NCI-H2107 treated with DMSO at 0.1 percent for 48 hours (cell line): ENCODE measurements at regions not wholly inside any gene's neighbourhood (a gene's known extent, or its start where the extent isn't known, plus 50 kb on each side); places are given as distances from the start of the nearest gene placed in this dataset.
"Not testable (repeated sequence)": the region's sequence is repeated elsewhere in the genome, so short reads cannot be mapped to it uniquely, and the experiment has no call there.

Experiments
- DNase-seq: peaks from one replicate; lab custom pipeline; 2025; ENCODE audit not compliant: unreplicated experiment; lab: John Stamatoyannopoulos, UW

GRCh38 chr3:145637105-145637504 lies 523.9 kb downstream of the PLOD2 start:
- DNase-seq: no peak

GRCh38 chr3:145639003-145639606 lies 521.9 kb downstream of the PLOD2 start:
- no peak for DNase-seq

DNA sequence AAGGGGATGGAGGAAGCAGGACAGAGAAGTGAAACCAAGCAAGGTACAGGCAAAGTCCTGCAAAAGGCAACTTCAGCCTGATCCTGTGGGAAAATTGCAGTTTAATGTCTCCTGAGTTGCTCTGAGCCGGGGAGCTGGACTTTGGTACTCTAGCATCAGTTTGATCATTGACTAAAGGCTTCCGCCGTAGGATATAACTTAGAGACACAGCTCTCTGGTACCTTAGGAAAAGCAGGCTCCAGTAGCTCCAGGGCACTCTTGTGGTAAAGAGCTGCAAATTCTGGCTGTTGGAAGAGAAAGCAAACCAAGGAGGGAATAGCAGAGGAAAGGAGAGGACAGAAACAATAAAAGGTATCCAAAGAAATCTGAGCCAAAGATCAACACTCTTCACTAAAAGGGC lies 521.1 kb downstream of the PLOD2 start:
- no peak for DNase-seq

DNA sequence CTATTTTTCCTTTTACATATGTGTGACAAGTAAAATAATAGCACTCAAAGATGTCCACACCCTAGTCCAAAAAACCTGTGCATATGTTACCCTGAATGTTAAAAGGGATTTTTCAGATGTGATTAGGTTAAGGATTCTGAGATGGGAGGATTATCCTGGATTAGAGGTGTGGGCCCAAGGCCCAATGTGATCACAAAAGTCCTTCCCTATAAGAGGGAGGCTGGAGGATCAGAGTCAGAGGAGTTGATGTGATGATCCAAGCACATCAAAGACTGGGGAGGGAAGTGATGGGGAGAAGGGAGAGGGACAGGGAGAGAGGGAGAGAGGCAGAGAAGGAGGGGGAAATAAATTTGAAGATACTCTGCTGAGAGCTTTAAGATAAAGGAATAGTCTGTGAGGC lies 512.6 kb downstream of the PLOD2 start:
- no peak for DNase-seq

- DNase-seq: no peak
Observed at GRCh38 chr3:145649368-145649887, 511.6 kb downstream of the PLOD2 start.

DNA sequence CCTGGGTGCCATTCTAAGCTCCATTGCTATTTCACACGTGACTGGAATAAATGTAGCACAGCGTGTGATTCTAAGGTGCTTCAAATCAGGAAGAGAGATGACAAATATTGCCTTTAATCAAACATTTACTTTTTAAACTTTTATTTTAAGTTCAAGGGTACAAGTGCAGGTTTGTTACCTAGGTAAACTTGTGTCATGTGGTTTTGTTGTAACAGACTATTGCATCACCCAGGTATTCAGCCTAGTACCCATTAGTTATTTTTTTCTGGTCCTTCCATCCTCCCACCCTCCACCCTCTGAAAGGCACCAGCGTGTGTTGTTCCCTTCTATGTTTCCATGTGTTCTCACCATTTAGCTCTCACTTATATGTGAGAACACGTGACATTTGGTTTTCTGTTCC lies 510.8 kb downstream of the PLOD2 start:
- DNase-seq: no peak

DNA sequence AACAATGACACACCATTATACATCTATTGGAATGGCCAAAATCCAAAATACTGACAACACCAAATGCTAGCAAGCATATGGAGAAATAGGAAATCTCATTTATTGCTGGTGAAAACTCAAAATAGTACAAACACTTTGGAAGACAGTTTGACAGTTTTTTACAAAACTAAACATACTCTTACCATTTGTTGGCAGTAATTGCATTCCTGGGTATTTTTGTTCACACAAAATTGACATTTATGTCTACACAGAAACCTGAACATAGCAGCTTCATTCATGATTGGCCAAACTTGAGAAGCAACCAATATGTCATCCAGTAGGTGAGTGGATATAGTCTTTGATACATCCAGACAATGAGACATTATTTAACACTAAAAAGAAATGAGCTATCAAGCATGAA lies 489.9 kb downstream of the PLOD2 start:
- DNase-seq: no peak

DNA sequence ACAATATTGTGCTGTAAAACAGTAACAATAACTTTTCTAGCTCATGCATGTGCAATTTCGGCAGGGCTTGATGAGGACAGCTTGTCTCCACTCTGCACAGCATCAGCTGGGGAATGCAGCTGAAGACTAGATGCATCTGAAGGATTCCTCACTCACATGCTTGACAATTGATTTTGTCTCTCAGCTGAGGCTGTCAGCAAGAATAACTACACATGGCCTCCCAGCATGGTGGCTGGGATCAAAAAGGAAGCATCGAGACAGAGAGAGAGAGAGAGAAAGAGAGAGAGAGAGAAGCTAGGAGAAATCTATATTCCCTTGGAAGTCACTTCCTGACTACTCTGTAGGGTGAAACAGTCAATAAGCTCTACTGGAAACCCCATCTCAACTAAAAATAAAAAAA lies 487.1 kb downstream of the PLOD2 start:
- DNase-seq: no peak

DNA sequence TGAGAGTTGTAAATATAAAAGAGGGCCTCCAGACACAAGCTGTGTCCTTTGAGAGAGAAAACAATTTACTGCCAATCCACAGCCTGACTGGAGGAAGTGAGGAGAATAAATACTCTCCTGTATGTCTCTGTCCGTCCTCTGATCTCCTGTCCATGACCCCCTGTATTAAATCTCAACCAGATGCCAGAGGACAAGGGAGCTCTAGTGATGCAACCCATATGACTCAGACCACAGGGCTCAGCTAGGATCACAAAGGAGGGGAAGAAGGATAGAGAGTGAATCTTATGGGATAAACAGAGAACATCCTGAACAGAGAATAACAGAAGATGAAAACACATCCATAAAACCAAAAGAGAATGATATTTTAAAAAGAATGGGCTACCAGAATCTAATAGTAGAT lies 482.6 kb downstream of the PLOD2 start:
- DNase-seq: no peak

- DNase-seq: no peak
Observed at GRCh38 chr3:145681181-145681580, 479.8 kb downstream of the PLOD2 start.

DNA sequence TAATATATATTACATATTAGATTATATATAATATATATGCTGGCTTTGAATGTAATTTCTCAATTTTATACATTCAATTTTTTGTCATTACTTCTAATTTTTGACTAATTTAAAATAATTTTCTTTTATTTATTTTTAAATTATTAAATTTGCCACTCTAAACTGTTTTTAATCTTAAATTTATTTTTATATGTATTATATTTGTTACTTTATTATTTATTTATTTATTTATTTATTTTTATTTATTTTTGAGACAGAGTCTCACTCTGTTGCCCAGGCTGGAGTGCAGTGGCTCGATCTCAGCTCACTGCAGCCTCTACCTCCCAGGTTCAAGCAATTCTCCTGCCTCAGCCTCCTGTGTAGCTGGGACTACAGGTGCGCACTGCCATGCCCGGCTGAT lies 473.0 kb downstream of the PLOD2 start:
- DNase-seq: not testable (repeated sequence)

DNA sequence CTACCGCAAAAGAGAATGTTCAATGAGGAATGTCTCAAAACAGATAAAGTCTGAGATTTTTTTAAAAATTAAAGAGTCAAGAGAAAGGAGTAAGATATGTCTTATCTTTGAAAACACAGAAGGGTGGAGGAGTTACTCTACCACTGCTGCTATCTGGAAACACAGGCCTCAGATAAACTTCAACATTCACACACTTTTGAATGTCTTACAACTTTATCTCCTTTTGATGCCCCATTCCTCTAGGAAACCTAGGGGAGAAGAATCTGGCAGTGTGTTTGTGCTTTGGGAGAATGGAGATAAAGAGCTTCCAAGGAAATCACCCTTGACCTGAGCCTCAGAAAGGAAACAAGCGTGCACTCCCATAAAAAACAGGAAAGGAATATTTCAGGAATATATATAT lies 468.2 kb downstream of the PLOD2 start:
- DNase-seq: no peak

DNA sequence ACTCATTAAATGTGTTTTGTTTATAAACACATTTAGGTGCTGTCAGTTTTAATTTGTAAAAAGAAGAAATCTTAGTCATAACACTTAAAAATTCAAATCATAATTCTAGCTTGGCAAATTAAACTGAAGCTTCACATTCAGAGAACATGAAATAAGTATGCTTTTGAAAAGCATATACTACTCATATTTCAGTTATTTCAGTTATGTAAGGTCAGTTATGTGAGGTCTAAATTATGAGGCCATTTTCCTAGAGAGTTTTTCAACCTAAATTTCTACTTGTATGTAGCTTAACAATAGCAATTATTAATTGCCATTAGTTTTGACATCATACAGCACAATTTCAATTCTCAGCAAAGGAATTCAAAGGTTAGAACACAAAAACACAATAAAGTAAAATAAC lies 465.0 kb downstream of the PLOD2 start:
- DNase-seq: no peak

- DNase-seq: no peak
Observed at GRCh38 chr3:145698250-145698649, 462.7 kb downstream of the PLOD2 start.

GRCh38 chr3:145698749-145699148 lies 462.2 kb downstream of the PLOD2 start:
- no peak for DNase-seq

- no peak for DNase-seq
Observed at GRCh38 chr3:145704020-145704419, 457.0 kb downstream of the PLOD2 start.

- not testable (repeated sequence) for DNase-seq
Observed at GRCh38 chr3:145709779-145710178, 451.2 kb downstream of the PLOD2 start.

DNA sequence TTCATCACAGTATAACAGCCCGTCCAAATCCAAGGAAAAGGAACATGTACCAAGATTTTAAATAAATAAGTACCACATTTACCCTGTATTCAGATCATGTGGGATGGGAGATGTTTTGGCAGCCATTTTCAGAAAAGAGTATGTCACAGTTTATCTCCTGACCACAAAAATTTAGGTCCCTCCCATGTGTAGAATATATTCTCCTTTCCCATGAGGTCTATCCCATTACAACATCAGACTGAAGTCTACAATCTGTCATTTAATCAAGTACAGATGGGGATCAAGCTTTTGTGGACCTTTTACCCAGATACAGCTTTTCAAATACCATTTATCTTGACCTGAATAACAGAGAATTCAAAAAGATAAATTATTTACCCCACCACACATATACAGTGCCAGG lies 444.5 kb downstream of the PLOD2 start:
- no peak for DNase-seq

GRCh38 chr3:145719114-145719513 lies 441.9 kb downstream of the PLOD2 start:
- no peak for DNase-seq

DNA sequence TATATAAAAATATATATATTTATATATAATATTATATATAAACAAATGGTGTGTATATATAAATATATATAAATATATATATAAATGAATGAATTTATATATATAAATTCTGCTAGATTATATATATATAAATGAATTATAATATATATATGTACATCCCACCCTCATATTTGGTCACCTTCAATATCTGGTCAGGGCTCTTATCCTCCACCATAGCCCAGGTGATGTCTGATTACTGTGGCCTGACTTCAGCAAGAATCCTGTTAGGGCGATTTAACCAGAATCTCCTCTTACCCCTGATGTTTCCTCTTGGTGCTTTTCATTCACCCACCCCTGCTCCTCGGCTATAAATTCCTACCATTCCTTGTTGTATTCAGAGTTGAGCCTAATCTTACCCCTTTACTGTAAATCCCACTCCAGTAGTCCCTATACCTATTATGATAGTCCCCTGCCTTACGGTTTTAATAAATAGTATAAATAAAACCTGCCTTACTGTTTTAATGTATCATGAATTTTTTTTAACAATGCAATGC lies 439.6 kb downstream of the PLOD2 start:
- no peak for DNase-seq

DNA sequence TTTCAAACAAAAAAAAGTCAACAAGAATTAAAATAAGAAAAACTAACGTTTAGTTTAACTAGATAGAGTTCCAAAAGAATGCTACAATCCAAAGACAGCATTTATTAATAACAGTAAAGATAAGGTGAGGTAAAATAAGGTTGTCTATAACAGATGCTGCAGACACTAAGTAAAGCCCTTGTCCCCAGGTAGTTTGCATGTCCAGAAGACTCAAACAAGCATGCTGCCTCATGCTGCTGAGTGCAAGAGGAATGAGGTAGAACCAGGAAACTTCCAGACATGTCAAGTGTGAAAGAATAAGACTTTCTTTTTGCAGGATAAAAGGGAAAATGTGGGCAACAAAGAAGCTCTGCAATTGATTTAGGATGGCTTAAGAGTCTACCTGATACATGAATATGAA lies 439.2 kb downstream of the PLOD2 start:
- no peak for DNase-seq

DNA sequence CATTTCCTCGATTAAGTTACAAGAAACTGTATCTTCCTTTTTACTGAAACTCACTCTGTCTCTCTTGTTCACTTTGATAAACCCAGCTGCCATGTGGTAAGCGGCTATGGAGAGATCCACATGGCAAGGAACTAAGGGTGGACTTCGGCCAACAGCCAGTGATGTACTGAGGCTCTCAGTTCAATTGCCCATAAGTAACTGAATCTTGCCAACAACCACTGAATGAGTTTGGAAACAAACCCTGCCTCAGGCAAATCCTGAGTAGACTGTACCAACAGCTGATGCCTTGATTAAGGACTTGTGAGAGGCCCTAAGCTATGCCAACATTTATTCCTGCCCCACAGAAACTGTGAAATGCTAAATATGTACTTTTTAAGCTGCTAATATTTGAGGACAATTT lies 433.5 kb downstream of the PLOD2 start:
- no peak for DNase-seq

DNA sequence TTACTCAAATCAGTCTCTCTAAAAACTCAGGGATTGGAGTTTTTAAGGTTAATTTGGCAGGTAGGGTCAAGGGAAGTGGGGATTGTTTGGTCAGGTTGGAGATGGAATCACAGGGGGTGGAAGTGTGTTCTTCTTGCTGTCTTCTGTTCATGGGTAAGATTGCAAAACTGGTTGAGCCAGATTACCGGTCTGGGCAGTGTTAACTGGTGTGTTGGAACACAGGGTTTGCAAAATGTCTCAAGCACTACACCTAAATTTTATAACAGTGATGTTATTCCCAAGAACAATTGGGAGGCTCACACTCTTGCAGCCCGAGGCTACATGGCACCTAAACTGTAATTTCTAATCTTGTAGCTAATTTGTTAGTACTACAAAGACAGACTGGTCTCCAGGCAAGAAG lies 425.4 kb downstream of the PLOD2 start:
- no peak for DNase-seq
